DND-41 (cell line): ENCODE measurements at regions not wholly inside any gene's neighbourhood (a gene's known extent, or its start where the extent isn't known, plus 50 kb on each side); places are given as distances from the start of the nearest gene placed in this dataset.

Experiments used
- ATAC-seq: fragments of 200-7000 bp; cut with Tn5 transposase; 3 replicates; pipeline ENCODE4 v1.9.1; 2021; ENCODE audit warnings: low read depth; ENCODE audit not compliant: insufficient read depth
- DNase-seq: peaks from one replicate; pipeline ENCODE4 v3.0.0-alpha.2; 2020
- H2AFZ ChIP-seq: 2 replicates; pipeline ENCODE4 v1.6.0; 2012; ENCODE audit warnings: low read depth, low read length
- H3K27ac ChIP-seq: 2 replicates; pipeline ENCODE4 v1.5.1; 2012; ENCODE audit warnings: low read length, inconsistent platforms
- H3K27me3 ChIP-seq: fragments of 200-600 bp; sonication (generic); 2 replicates; pipeline ENCODE4 v1.6.0; 2012; ENCODE audit warnings: low read length, mild to moderate bottlenecking, inconsistent platforms; ENCODE audit not compliant: insufficient read depth, poor library complexity
- H3K36me3 ChIP-seq: 2 replicates; pipeline ENCODE4 v1.5.1; 2012; ENCODE audit warnings: low read length, inconsistent platforms; ENCODE audit not compliant: insufficient read depth
- H3K4me1 ChIP-seq: 2 replicates; pipeline ENCODE4 v1.5.1; 2012; ENCODE audit warnings: mild to moderate bottlenecking, low read length; ENCODE audit not compliant: insufficient read depth
- H3K4me2 ChIP-seq: 2 replicates; pipeline ENCODE4 v1.6.0; 2012; ENCODE audit warnings: mild to moderate bottlenecking, moderate library complexity, low read length, inconsistent platforms; ENCODE audit not compliant: insufficient read depth
- H3K4me3 ChIP-seq, 2 experiments: fragments of 200-600 bp in 1 of 2; shearing (Covaris generic) in 1 of 2; 2 replicates each; pipeline ENCODE4 v1.5.1; 2012 to 2016; ENCODE audit warnings: inconsistent platforms in 2 of 2, low read length in 2 of 2, mild to moderate bottlenecking in 2 of 2, low read depth in 1 of 2, moderate library complexity in 1 of 2
- H3K79me2 ChIP-seq: 2 replicates; pipeline ENCODE4 v1.6.0; 2012; ENCODE audit warnings: low read length, inconsistent platforms; ENCODE audit not compliant: insufficient read depth
- H3K9ac ChIP-seq: 2 replicates; pipeline ENCODE4 v1.6.0; 2012; ENCODE audit warnings: low read depth, mild to moderate bottlenecking, inconsistent platforms, low read length, moderate library complexity
- H3K9me3 ChIP-seq: 2 replicates; pipeline ENCODE4 v1.5.1; 2012; ENCODE audit warnings: low read length, moderate library complexity, mild to moderate bottlenecking, inconsistent platforms; ENCODE audit not compliant: insufficient read depth, severe bottlenecking
- H4K20me1 ChIP-seq: 2 replicates; pipeline ENCODE4 v1.6.0; 2012; ENCODE audit warnings: low read length; ENCODE audit not compliant: insufficient read depth
- EZH2 ChIP-seq: IDR thresholded peaks from 3 replicates; pipeline ENCODE4 v1.6.1; 2012; ENCODE audit warnings: borderline replicate concordance, low read depth, mild to moderate bottlenecking, moderate library complexity, low read length, inconsistent platforms; ENCODE audit not compliant: severe bottlenecking
- TF ChIP-seq, protein P1 (sequence below): IDR thresholded peaks from 2 replicates; pipeline ENCODE4 v1.5.1; 2012; ENCODE audit warnings: borderline replicate concordance, low read length, moderate library complexity, mild to moderate bottlenecking; ENCODE audit not compliant: poor library complexity, severe bottlenecking; ENCODE audit errors: extremely low read depth

- Histone ChIP-seq H2AFZ (no peak overlapping the region), H3K27me3 (no peaks in the 10 kb centered on the region), H3K9me3 (no peaks in the 10 kb centered on the region), H3K4me3 (no peak overlapping the region), H3K9ac (no peak overlapping the region), H3K36me3 (no peaks in the 10 kb centered on the region), H3K4me1 (no peaks in the 10 kb centered on the region), H3K27ac (no peak overlapping the region), H3K4me2 (no peak overlapping the region), H3K79me2 (no peaks in the 10 kb centered on the region), H4K20me1 (no peaks in the 10 kb centered on the region)
- ATAC-seq: no peak
- DNase-seq: no peak
- TF ChIP-seq EZH2: no peak
- TF ChIP-seq, protein P1, sequence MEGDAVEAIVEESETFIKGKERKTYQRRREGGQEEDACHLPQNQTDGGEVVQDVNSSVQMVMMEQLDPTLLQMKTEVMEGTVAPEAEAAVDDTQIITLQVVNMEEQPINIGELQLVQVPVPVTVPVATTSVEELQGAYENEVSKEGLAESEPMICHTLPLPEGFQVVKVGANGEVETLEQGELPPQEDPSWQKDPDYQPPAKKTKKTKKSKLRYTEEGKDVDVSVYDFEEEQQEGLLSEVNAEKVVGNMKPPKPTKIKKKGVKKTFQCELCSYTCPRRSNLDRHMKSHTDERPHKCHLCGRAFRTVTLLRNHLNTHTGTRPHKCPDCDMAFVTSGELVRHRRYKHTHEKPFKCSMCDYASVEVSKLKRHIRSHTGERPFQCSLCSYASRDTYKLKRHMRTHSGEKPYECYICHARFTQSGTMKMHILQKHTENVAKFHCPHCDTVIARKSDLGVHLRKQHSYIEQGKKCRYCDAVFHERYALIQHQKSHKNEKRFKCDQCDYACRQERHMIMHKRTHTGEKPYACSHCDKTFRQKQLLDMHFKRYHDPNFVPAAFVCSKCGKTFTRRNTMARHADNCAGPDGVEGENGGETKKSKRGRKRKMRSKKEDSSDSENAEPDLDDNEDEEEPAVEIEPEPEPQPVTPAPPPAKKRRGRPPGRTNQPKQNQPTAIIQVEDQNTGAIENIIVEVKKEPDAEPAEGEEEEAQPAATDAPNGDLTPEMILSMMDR: no peak
These were observed 435.0 kb downstream of the POM121L12 start for GRCh38 chr7:53470336-53470970.

GRCh38 chr7:53473371-53473770 is 437.9 kb downstream of the POM121L12 start:
- ATAC-seq: no peak
- no peaks in the 10 kb centered on the region for H3K4me1 ChIP-seq
- no peak overlapping the region for H3K4me3 ChIP-seq
- H3K79me2 ChIP-seq: no peaks in the 10 kb centered on the region
- TF ChIP-seq, protein P1: no peak
- TF ChIP-seq EZH2: no peak
- H3K36me3 ChIP-seq: no peaks in the 10 kb centered on the region
- no peaks in the 10 kb centered on the region for H3K9me3 ChIP-seq
- no peak overlapping the region for H3K9ac ChIP-seq
- no peaks in the 10 kb centered on the region for H4K20me1 ChIP-seq
- H3K27me3 ChIP-seq: no peaks in the 10 kb centered on the region
- no peak overlapping the region for H3K27ac ChIP-seq
- H3K4me2 ChIP-seq: no peak overlapping the region
- no peak for DNase-seq
- H2AFZ ChIP-seq: no peak overlapping the region

DNA sequence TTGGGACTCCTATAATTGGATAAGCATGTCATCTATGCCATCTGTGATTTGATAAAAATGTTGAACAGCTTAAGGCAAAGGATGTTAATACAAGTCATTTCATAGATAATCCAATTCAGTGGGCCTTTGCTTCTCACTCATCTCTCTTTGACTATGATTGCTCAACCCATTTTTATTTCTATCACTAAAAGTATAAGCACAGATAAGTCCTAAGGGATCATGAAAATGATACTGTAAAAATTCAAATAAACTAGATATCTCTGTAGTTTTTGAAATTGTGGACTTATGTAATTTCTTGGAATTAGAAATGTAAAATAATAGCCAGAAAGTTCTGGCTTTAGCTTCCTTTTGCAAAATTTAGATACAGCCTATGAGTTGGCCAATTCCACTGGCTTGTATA is 440.3 kb downstream of the POM121L12 start:
- DNase-seq (no peak), ATAC-seq (no peak)
- Histone ChIP-seq H3K27ac (no peak overlapping the region), H3K36me3 (no peaks in the 10 kb centered on the region), H3K79me2 (no peaks in the 10 kb centered on the region), H3K9ac (no peak overlapping the region), H2AFZ (no peak overlapping the region), H3K4me1 (no peaks in the 10 kb centered on the region), H3K4me2 (no peak overlapping the region), H3K4me3 (no peak overlapping the region), H4K20me1 (no peaks in the 10 kb centered on the region), H3K9me3 (no peaks in the 10 kb centered on the region), H3K27me3 (no peaks in the 10 kb centered on the region)
- TF ChIP-seq, protein P1: no peak

GRCh38 chr7:53476566-53476965 is 441.1 kb downstream of the POM121L12 start:
- Histone ChIP-seq H4K20me1 (no peaks in the 10 kb centered on the region), H3K79me2 (no peaks in the 10 kb centered on the region), H3K9ac (no peak overlapping the region), H3K27me3 (no peaks in the 10 kb centered on the region), H2AFZ (no peak overlapping the region), H3K9me3 (no peaks in the 10 kb centered on the region), H3K4me3 (no peak overlapping the region), H3K4me2 (no peak overlapping the region), H3K27ac (no peak overlapping the region), H3K36me3 (no peaks in the 10 kb centered on the region), H3K4me1 (no peaks in the 10 kb centered on the region)
- TF ChIP-seq EZH2: no peak
- TF ChIP-seq, protein P1: no peak
- no peak for ATAC-seq
- DNase-seq: no peak
